Neural progenitor cell (in vitro differentiated cells): ENCODE measurements at regions not wholly inside any gene's neighbourhood (a gene's known extent, or its start where the extent isn't known, plus 50 kb on each side); places are given as distances from the start of the nearest gene placed in this dataset.
A peak's percentile ranks its signal among the peaks of the same experiment; 100 is the strongest.

ENCODE experiments used
- DNase-seq: peaks from one replicate; pipeline ENCODE4 v3.0.0-alpha.2; 2016; ENCODE audit warnings: low spot score
- H2AFZ ChIP-seq: fragments of 200-600 bp; sonication (generic); replicated peaks from 2 replicates; pipeline ENCODE4 v1.6.1; 2016; ENCODE audit warnings: antibody characterized with exemption
- H3F3A ChIP-seq: fragments of 200-600 bp; sonication (generic); 2 replicates; pipeline ENCODE4 v1.6.1; 2016; ENCODE audit warnings: antibody characterized with exemption, low read depth
- H3K27ac ChIP-seq: fragments of 200-600 bp; sonication (generic); 2 replicates; pipeline ENCODE4 v1.5.1; 2016; ENCODE audit warnings: mild to moderate bottlenecking
- H3K27me3 ChIP-seq: fragments of 200-600 bp; sonication (generic); 2 replicates; pipeline ENCODE4 v1.6.1; 2016; ENCODE audit warnings: mild to moderate bottlenecking, moderate library complexity
- H3K36me3 ChIP-seq: fragments of 200-600 bp; sonication (generic); 2 replicates; pipeline ENCODE4 v1.5.1; 2016
- H3K4me1 ChIP-seq: fragments of 200-600 bp; sonication (generic); 2 replicates; pipeline ENCODE4 v1.6.1; 2016; ENCODE audit warnings: mixed run types
- H3K4me2 ChIP-seq: fragments of 200-600 bp; sonication (generic); 2 replicates; pipeline ENCODE4 v1.6.1; 2016
- H3K4me3 ChIP-seq: fragments of 200-600 bp; sonication (generic); 2 replicates; pipeline ENCODE4 v1.5.1; 2016
- H3K79me2 ChIP-seq: fragments of 200-600 bp; sonication (generic); 2 replicates; pipeline ENCODE4 v1.6.1; 2016; ENCODE audit warnings: low read depth
- H3K9ac ChIP-seq: fragments of 200-600 bp; sonication (generic); 2 replicates; pipeline ENCODE4 v1.6.1; 2016
- H3K9me3 ChIP-seq: fragments of 200-600 bp; sonication (generic); 2 replicates; pipeline ENCODE4 v1.5.1; 2016; ENCODE audit warnings: low read depth
- H4K20me1 ChIP-seq: fragments of 200-600 bp; sonication (generic); 2 replicates; pipeline ENCODE4 v1.6.1; 2016; ENCODE audit warnings: low read depth
- H3K27ac Mint-ChIP-seq: 3 replicates; pipeline ENCODE4 v1.8.0; 2021; ENCODE audit warnings: mixed read lengths
- H3K27me3 Mint-ChIP-seq: 2 replicates; pipeline ENCODE4 v1.8.0; 2022; ENCODE audit warnings: low read depth, mild to moderate bottlenecking, inconsistent platforms, moderate library complexity, mixed read lengths; ENCODE audit not compliant: insufficient read depth
- H3K36me3 Mint-ChIP-seq: 3 replicates; pipeline ENCODE4 v1.8.0; 2021; ENCODE audit warnings: mixed read lengths
- H3K4me1 Mint-ChIP-seq: 3 replicates; pipeline ENCODE4 v1.8.0; 2021; ENCODE audit warnings: mixed read lengths
- H3K4me3 Mint-ChIP-seq: 3 replicates; pipeline ENCODE4 v1.8.0; 2021; ENCODE audit warnings: mild to moderate bottlenecking, moderate library complexity, mixed read lengths
- H3K9me3 Mint-ChIP-seq: 3 replicates; pipeline ENCODE4 v1.8.0; 2020; ENCODE audit warnings: mixed read lengths
- CTCF ChIP-seq: fragments of 200-600 bp; sonication (generic); IDR thresholded peaks from 2 replicates; pipeline ENCODE4 v1.5.1; 2017; ENCODE audit warnings: antibody characterized with exemption, mild to moderate bottlenecking
- EZH2 ChIP-seq: fragments of 200-600 bp; sonication (generic); IDR thresholded peaks from 2 replicates; pipeline ENCODE4 v1.6.1; 2017; ENCODE audit warnings: antibody characterized with exemption, mild to moderate bottlenecking, moderate library complexity
- EZH2phosphoT487 ChIP-seq: fragments of 200-600 bp; sonication (generic); IDR thresholded peaks from 2 replicates; pipeline ENCODE4 v1.6.1; 2017; ENCODE audit warnings: antibody characterized with exemption

- Histone ChIP-seq H3K27me3 (no peaks in the 10 kb centered on the region), H3K9me3 (no peaks in the 10 kb centered on the region), H4K20me1 (no peaks in the 10 kb centered on the region), H3K79me2 (no peaks in the 10 kb centered on the region), H3K9ac (no peak overlapping the region), H3F3A (no peaks in the 10 kb centered on the region), H2AFZ (no peak overlapping the region), H3K4me1 (peaks cover 8% of the 10 kb centered on the region), H3K27ac (no peak overlapping the region), H3K4me2 (no peak overlapping the region), H3K4me3 (no peak overlapping the region), H3K36me3 (no peaks in the 10 kb centered on the region)
- no peak overlapping the region for H3K4me3 Mint-ChIP-seq
- H3K9me3 Mint-ChIP-seq: peaks cover 4% of the 10 kb centered on the region
- no peak for DNase-seq
- no peak overlapping the region for H3K27ac Mint-ChIP-seq
- H3K4me1 Mint-ChIP-seq: peaks cover 4% of the 10 kb centered on the region
- TF ChIP-seq EZH2 (no peak), CTCF (no peak), EZH2phosphoT487 (no peak)
- H3K27me3 Mint-ChIP-seq: peaks cover 5% of the 10 kb centered on the region
- no peaks in the 10 kb centered on the region for H3K36me3 Mint-ChIP-seq
Observed at GRCh38 chr2:15856318-15856717, 84.0 kb upstream of the MYCN start.

DNA sequence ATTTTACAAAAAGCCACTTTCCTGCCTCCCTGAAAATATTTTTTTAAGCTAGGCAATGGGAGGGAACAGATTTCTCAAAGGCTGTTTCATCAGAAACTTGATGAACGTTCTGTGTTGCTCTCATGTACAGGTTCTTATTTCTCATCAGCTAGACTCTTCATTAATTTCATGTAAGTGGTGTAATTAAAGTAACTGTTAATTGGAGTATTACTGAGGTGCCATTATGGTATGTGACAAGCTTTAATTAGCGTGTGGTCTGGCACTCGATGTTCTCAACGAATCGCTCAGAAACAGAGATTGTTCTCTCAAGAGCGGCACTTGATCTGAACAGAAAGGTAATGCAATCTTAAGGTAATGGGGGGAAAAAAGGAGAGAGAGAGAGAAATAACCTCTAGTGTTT lies 81.9 kb upstream of the MYCN start:
- Histone ChIP-seq H3K9ac (no peak overlapping the region), H4K20me1 (no peaks in the 10 kb centered on the region), H3K4me1 (peaks cover 8% of the 10 kb centered on the region), H3K79me2 (no peaks in the 10 kb centered on the region), H3F3A (no peaks in the 10 kb centered on the region), H3K27ac (no peak overlapping the region), H3K4me2 (no peak overlapping the region), H3K27me3 (no peaks in the 10 kb centered on the region), H3K9me3 (no peaks in the 10 kb centered on the region), H3K36me3 (no peaks in the 10 kb centered on the region), H3K4me3 (no peak overlapping the region), H2AFZ (peak overlapping the region; percentile 9)
- Mint-ChIP-seq H3K9me3 (peaks cover 4% of the 10 kb centered on the region), H3K27ac (no peak overlapping the region), H3K27me3 (peaks cover 5% of the 10 kb centered on the region), H3K4me3 (no peak overlapping the region), H3K36me3 (no peaks in the 10 kb centered on the region), H3K4me1 (peaks cover 4% of the 10 kb centered on the region)
- TF ChIP-seq CTCF (no peak), EZH2 (no peak), EZH2phosphoT487 (no peak)
- DNase-seq: no peak

DNA sequence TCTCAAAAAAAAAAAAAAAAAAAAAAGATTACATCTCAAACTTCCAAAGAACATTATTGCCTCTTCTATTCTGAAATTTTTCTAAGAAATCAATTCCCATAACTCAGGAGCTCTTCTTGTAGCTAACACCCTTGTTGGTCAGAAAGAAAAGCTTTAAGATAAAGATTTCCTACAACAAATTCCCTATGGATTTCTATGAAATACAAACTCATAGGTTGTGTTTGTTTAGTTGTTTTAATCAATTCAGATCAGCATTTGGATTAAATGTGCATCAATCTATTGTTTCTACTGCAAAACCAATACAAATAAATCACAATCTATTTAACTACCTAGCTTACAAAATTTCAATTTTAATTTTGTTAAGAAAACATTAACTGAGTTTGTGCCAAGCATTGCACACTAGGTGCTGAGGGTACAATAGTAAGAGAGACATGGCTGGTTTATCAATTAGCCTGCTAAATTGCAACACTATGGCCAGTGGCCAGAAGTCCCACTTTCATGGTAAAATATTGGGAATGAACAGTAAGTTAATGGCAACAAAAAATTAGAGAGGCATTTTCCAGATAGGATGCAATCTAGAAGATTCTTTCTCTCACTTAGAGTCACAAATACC lies 80.2 kb upstream of the MYCN start:
- no peak overlapping the region for H3K27ac Mint-ChIP-seq
- Histone ChIP-seq H2AFZ (no peak overlapping the region), H3K4me2 (no peak overlapping the region), H3K4me1 (peaks cover 8% of the 10 kb centered on the region), H4K20me1 (no peaks in the 10 kb centered on the region), H3K27ac (no peak overlapping the region), H3F3A (no peaks in the 10 kb centered on the region), H3K9me3 (no peaks in the 10 kb centered on the region), H3K27me3 (no peaks in the 10 kb centered on the region), H3K36me3 (no peaks in the 10 kb centered on the region), H3K9ac (no peak overlapping the region), H3K4me3 (no peak overlapping the region), H3K79me2 (no peaks in the 10 kb centered on the region)
- TF ChIP-seq EZH2phosphoT487: no peak
- TF ChIP-seq CTCF: no peak
- no peak for TF ChIP-seq EZH2
- peaks cover 4% of the 10 kb centered on the region for H3K4me1 Mint-ChIP-seq
- no peaks in the 10 kb centered on the region for H3K36me3 Mint-ChIP-seq
- H3K9me3 Mint-ChIP-seq: peaks cover 4% of the 10 kb centered on the region
- H3K4me3 Mint-ChIP-seq: no peak overlapping the region
- DNase-seq: no peak
- peaks cover 5% of the 10 kb centered on the region for H3K27me3 Mint-ChIP-seq
